HG03196 (cell line): ENCODE measurements at regions not wholly inside any gene's neighbourhood (a gene's known extent, or its start where the extent isn't known, plus 50 kb on each side); places are given as distances from the start of the nearest gene placed in this dataset.
"Not testable (repeated sequence)": the region's sequence is repeated elsewhere in the genome, so short reads cannot be mapped to it uniquely, and the experiment has no call there.

Experiments used
- ATAC-seq: cut with Tn5 transposase; IDR thresholded peaks from one replicate; pipeline ENCODE4 v1.9.1; 2021; ENCODE audit not compliant: unreplicated experiment

- ATAC-seq, result no peak
These were observed 118.1 kb upstream of the SLC39A10 start for GRCh38 chr2:195538937-195539336.

- ATAC-seq, result no peak
These were observed 119.2 kb upstream of the SLC39A10 start for GRCh38 chr2:195537811-195538210.

DNA sequence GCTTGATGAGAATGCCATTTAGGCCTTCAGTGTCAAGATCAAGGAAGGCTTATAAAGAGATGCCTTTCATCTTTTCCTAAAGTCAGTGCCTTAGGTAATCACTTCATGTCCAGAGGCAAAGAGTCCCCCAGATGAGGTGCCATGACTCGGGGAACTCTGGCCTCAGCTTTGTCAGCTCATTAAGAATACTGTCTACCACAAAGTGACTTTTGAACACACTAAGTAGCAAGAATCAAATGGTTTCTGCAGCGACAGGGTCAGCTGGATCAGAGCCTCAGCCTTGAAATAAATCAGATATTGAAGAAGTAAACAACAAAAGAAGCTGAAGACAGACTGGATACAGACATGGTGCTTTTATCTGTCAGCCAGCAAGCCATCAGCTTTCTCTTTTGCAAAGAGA lies 120.1 kb upstream of the SLC39A10 start:
- no peak for ATAC-seq

- peak; percentile 83 for ATAC-seq
These were observed 121.0 kb upstream of the SLC39A10 start for GRCh38 chr2:195535911-195536522.

DNA sequence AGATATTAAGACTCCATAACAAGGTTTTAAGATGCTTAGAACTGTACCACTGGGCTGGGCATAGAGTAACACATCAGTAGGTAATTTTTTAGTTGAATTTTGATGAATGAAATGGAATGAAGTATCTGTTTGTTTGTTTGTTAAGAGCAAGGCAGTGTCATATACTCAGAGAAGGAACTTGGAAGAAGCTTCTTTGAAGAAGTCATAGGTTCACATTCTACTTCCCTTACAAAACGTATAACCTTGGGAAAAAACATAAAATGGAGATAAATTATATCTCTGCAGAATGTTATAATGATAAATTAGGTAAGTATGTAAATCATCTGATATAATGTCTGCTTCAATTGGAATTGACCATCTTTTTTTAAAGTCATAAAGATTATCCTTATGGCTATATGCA lies 122.1 kb upstream of the SLC39A10 start:
- ATAC-seq, result no peak

- peak; percentile 66 for ATAC-seq
These were observed 123.0 kb upstream of the SLC39A10 start for GRCh38 chr2:195533771-195534642.

GRCh38 chr2:195532628-195533271 lies 124.3 kb upstream of the SLC39A10 start:
- ATAC-seq, result peak; percentile 35

DNA sequence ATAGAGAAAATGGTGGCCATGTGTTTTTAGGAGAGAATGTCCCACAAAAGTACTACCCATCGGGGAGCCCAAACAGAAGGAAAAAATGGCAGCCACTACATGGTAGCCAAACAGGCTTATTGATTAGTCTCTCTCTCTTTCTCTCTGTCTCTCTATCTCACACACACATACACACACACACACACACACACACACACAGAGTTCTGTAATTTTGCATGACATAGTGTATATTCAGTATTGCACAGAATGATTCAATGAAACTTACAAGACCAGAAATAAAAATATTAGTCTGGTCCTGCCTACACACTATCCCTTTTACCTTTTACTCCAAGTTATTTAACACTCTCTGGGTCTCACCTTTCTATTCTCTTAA lies 124.8 kb upstream of the SLC39A10 start:
- no peak for ATAC-seq

- no peak for ATAC-seq
These were observed 125.3 kb upstream of the SLC39A10 start for GRCh38 chr2:195531754-195532153.

GRCh38 chr2:195523242-195523641 lies 133.8 kb upstream of the SLC39A10 start:
- not testable (repeated sequence) for ATAC-seq

DNA sequence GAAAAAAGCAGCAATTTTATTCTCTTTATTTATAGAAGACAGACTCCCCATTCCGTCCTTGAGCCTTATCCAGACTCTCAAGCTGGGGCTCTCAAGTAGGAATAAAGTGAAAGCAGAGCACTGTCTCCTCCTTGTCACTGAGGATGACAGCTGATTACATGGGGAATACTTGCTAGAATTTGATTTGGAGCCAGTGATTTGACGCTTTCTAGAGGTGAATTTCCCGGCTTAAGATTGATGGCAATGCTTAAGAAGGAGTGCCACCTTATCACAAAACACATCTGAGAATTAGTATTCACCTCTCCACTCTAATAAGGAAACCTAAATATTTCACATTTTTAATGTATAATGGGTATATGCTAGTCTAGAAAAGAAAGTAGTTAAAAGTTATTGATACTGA lies 135.4 kb upstream of the SLC39A10 start:
- no peak for ATAC-seq

DNA sequence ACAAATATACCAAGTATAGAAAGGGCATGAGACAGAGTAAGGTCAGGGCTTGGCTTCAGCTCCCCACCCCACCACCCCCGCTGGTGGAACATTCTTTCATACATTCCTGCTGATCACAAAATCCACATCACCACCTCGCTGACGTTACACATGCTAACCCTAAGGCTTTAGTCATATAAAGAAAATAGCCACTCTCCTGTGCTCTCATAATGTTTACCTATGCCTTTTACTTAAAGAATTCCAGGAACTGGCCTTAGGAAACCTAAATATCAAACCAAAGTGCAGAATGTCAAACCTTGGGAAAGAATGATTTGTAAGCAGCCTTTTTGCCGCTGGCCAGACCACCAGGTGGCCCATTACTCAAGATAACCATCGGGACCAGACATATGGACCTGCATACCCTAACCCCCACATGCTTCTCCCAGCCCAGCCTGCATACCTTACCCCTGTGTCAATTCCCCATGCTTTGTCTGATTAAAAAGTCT lies 136.3 kb upstream of the SLC39A10 start:
- no peak for ATAC-seq

- ATAC-seq, result no peak
These were observed 141.5 kb upstream of the SLC39A10 start for GRCh38 chr2:195515551-195515950.

DNA sequence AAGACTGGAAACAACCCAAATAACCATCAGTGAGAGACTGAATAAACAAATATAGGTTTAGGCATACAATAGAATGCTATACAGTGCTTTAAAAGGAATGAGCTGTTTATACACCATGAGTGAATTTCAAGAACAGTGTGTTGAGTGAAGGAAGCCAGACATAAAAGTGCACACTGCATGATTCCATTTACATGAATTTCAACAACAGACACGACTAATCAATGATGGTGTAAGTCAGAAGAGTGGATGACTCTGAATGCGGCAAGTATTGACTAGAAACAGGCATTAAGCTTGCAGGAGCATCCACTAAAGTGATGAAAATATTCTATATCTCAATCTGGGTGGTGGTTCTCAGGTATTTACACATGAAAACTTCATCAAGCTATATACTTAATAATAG lies 142.7 kb upstream of the SLC39A10 start:
- no peak for ATAC-seq

DNA sequence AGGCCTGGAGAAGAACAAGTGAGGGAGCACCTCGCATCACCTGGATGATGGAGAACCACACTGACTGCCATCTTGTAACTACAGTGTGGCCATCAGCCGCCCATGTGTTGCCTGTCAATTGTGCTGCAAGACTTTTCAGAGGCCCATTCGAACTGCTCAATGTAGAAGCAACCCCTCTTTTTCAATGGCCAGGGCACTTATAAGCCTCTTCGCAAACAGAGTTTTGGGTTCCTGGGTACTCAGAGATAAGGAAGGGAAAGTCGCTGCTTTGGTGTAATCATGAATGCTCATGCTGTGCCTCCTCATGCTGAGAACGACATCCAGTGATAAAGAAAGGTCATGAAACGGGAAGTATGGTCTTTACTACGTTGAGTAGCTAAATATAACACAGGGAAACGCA lies 143.9 kb upstream of the SLC39A10 start:
- no peak for ATAC-seq

GRCh38 chr2:195509551-195509950 lies 147.5 kb upstream of the SLC39A10 start:
- ATAC-seq, result no peak

GRCh38 chr2:195508139-195508455 lies 148.9 kb upstream of the SLC39A10 start:
- no peak for ATAC-seq

GRCh38 chr2:195507447-195508138 lies 149.4 kb upstream of the SLC39A10 start:
- ATAC-seq, result no peak

GRCh38 chr2:195505701-195506100 lies 151.3 kb upstream of the SLC39A10 start:
- ATAC-seq, result peak; percentile 98

DNA sequence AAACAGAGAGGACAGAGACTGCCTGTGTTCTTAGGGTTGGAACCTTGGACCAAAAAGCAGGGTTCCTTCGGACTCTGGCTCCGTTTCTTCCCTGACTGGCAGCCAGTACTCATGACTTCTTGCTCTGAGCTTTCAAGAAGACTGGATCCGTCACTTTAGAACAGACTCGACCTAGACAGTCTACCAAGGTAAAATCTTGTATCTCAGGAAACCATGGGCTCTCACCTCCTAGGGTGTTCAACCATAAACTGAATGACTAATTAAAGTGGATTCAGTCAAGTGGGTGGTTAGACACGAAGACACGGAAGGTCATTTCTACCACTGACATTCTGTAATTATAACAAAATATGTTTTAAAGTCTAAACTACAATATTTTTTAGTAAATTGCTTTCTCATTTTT lies 153.8 kb upstream of the SLC39A10 start:
- no peak for ATAC-seq

GRCh38 chr2:195501746-195502145 lies 155.3 kb upstream of the SLC39A10 start:
- no peak for ATAC-seq
